HPDE6-E6E7 (cell line): ENCODE measurements at regions not wholly inside any gene's neighbourhood (a gene's known extent, or its start where the extent isn't known, plus 50 kb on each side); places are given as distances from the start of the nearest gene placed in this dataset.
"Not testable (repeated sequence)": the region's sequence is repeated elsewhere in the genome, so short reads cannot be mapped to it uniquely, and the experiment has no call there.

ENCODE experiments used
- DNase-seq: peaks from one replicate; pipeline ENCODE4 v3.0.0; 2011; ENCODE audit warnings: missing footprints; ENCODE audit errors: extremely low spot score

GRCh38 chr2:234695981-234696380 is 199.1 kb upstream of the ARL4C start:
- no peak for DNase-seq

DNA sequence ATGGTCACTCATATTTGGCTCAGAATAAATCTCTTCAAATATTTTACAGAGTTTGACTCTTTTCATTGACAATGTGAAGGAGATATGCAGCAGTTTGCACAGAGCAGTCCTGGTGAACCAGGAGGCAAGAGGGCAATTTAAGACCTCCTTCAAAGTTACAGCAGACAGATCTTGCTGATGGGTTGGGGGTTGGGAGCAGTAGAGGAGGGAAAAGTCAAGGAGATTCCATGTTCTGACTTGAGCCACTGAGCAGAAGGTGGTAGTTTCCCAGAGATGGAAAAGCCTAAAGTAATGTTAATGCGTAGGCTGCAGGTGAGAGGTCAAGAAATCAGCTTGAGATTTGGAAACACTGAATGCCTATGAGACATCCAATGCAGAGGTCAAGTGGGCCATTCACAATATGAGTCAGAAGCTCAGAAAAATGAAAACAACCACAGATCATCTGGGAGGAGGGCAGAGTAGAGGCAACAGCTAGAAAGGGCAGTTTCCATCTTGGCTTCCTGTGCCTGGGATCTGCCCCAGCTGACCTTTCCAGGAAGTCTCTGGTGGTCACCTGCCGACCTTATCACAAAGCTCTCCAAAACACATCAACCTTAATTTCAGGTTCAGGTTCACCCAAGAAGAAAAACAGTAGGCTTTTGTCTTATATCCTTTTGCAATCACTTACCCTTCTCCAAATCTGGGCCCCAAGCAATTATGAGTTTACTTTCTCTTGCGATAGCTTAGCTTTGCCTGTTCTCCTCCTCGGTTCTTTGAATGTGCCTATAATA is 197.5 kb upstream of the ARL4C start:
- DNase-seq = peak; percentile 79

DNA sequence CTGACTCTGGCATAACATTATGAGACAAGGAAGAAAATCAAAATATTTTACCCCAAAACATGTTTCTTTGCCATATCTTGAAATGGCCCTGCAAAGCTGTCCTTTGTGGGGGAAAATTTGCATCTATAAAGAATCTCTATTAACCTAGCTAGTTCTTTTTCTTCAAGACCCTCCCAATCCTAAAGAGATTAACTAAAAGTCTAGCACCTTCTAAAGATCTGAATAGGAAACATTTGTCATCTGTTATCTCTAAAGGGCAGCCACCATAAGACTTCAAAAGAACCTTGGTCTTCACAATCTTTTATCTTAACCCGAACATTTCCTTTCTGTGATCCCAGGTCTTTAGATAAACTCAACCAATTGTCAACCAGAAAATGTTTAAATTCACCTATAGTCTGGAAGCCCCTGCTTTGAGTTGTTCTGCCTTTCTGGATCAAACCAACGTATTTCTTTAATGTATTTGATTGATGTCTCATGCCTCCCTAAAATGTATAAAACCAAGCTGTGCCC is 196.9 kb upstream of the ARL4C start:
- DNase-seq = not testable (repeated sequence)

DNA sequence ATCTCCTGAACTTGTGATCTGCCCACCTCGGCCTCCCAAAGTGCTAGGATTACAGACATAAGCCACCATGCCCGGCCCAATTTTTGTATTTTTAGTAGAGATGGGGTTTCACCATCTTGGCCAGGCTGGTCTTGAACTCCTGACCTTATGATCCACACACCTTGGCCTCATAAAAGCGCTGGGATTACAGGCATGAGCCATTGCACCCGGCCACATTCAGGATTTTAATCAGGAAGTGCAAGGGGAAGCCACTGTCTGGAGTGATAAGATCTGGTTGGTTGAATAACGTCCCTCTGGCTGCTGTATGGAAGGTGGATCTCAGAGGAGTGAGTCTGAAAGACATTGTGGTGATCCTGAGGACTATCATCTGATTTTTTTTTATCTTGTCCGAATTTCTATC is 196.3 kb upstream of the ARL4C start:
- DNase-seq = not testable (repeated sequence)

GRCh38 chr2:234691968-234692955 is 195.4 kb upstream of the ARL4C start:
- no peak for DNase-seq

DNA sequence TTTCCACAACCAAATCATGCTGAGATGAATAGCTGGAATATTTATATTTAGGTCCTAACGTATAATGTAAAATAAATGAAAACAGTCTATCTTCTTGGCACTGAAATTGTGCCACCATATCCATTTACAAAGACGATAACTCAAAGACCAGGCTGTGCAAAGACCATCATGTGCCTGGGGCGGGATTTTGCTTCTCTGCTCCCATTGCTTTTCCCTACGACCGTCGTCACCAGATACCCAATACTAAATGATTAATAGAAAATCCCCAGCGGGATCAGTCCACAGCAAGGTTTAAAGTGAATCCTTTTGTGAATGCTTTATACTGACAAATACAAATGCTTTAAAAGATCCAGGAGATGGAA is 194.3 kb upstream of the ARL4C start:
- no peak for DNase-seq

DNA sequence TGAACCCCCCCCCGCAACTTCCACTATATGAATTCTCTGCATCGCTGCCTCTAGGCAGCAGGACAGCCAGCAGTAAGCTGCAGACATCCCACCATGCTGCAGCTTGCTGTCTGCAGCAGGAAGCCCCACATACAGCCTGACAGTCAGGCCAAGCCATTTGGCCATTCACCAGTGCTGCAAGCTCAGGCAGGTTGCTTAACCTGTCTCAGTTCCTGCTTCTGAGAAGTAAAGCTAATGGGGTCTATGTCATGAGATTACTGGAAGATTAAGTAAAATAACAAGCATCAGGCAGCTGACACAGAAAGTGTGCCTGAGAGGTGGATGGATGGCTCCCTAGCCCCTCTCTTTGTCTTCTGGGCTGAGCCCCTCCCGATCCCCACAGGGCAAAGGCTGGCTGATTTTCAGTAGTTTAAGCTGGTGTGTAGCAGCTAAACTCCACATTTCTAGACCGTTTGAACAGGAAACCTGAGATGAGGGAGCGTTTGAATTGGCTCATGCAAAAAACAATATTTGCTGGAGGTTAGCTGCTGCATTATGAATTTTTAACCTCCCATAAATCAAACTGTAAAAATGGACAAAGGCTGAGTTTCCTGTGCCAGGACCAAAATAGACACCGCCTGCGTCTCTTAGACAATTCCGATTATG is 193.8 kb upstream of the ARL4C start:
- no peak for DNase-seq

- DNase-seq = no peak
Measured at GRCh38 chr2:234689911-234690379, 193.1 kb upstream of the ARL4C start.

DNA sequence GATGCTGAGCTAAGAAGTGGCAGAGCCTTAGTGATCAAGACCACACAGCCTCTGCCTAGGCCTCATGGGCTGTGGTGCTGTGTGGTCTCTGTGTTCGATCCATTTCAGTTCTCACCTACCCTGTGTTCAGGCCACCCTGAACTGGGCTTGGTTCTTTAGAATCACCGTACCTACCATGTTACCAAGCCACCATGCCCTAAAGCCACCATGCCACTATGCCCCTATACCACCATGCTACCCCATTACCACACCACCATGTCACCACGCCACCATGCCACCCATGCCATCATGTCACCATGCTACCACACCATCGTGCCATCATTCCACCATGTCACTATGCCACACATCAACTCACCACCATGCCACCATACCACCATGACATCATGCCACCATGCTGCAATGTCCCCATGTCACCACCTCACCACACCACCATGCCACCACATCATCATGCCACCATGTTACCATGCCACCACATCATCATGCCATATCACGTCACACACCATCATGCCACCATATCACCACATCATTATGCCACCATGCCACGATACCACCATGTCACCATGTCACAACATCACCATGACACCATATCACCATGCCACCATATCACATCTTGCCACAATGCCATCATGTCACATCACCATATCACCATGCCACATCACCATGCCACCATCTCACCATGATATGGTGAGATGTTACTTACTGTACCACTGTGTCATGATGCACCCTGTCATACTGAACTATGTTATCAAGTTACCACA is 191.0 kb upstream of the ARL4C start:
- no peak for DNase-seq

- DNase-seq = no peak
Measured at GRCh38 chr2:234686088-234686890, 189.4 kb upstream of the ARL4C start.

DNA sequence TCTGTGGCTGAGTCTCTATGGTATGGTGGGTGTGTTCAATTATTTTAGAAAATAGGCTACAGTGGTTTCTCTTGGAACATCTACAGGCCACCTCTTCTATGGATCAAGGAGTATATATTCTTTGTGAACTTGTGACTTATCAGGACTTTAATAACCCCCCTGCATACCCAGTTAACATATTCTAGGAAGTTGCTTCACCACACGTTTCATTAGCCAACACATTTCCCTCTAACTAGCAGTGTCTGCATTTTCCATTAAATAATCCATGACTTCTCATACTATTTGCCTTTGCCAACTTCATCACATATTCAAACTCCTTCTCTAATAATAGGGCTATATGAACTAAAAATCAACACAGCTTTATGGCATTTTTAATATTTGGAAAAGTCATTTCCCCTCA is 187.6 kb upstream of the ARL4C start:
- no peak for DNase-seq

DNA sequence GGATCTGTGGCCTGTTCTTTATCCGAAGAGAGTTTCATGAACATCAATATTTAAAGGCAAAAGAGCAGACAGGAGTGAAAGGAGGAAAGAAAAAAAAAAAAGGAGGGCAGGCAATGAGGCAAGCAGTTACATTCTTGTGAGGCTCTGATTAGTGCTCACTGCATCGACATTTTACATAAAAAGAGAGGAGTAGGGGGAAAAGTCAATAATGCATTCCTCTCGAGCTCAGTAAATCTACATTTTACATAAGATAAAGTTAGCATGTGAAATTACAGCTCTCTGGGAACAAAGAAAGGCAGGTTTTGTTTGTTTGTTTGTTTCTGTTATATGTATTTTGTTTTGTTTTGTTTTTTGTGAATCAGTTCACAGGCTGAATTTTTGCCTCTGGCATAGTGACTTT is 187.1 kb upstream of the ARL4C start:
- DNase-seq = no peak

DNA sequence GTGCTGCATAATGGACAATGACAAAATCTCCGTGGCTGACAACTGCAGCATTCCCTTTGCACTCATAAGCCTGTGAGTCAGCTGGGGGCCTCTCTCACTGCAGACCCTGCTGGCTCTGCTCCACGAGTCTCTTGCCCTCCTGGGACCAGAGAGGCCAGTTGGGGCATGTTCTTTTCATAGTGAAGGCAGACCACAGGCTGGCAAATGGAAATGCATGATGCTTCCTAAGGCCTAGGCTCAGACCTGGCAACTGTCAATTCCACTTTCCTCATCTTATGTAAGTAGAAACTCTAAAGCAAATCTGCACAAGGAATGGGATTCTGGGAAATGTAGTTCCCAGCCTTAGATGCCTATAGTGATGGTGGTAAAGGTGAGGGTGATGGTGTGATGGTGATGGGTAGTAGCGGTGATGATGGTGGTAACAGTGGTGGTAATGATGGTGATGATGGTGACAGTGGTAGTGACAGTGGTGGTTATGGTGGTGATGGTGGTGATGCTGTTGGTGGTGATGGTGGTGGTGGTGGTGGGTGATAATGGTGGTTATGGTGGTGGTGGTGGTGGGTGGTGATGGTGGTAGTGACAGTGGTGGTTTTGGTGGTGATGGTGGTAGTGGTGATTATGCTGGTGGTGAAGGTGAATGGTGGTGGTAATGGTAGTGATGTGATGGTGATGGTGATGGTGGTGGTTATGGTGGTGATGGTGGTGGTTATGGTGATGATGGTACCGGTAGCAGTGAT is 185.8 kb upstream of the ARL4C start:
- peak; percentile 49 for DNase-seq

DNA sequence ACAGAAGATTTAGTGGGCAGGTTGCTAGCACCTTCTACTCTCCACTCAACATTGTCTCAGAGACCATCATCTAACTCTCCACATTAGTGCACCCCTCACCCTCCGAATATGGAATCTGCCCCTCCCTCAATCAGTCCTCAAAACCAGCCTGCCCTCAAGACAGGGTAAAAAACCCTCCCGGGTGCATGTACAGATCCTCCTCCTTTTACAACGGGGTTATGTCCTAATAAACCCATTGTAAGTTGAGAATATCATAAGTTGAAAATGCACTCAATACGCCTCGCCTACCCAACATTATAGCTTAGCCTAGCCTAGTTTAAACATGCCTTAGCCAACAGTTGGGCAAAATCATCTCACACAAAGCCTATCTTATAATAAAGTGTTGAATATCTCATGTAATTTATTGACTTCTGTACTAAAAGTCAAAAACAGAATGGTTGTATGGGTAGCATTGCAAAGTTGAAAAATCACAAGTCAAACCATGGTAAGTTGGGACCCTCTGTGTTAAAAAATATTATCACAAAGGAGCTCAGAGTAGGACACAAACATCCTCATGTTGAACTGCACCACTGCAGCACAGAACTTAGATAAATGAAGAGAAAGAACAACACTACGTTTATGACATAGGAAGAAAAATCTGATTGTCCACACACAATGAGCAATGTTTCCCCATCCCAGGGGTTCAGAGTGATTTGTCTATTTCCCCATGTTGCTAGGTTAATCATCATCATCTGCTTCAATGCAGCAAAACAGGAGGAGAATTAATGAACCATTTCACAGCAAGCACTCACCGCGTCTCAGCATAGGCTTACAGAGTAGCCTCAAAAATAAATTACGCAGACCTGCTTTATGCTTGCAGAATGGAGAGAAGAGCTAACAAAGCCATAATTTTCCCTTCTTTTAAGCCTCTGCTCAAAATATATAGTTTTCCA is 184.1 kb upstream of the ARL4C start:
- DNase-seq = no peak

GRCh38 chr2:234679741-234680687 is 183.1 kb upstream of the ARL4C start:
- no peak for DNase-seq

DNA sequence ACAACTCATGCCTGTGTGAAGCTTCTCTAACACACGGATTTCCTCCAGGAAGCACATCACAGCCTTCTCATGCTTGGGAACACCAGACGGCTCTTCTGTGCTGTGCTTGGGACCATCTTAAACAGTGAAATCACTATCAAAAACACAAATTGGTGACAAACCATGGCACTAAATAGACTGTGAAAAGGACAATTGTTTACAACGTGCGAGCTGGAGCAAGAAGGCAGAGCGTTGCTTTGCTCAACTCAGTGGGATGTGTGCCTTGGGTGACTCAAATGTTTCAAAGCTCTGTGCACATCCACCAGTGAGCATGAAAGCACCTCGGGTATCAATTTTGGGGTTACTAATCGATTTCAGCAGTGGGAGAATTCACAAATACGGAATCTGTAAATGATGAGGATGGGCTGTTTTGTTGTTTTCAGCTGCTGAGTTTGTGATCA is 182.4 kb upstream of the ARL4C start:
- DNase-seq = no peak

DNA sequence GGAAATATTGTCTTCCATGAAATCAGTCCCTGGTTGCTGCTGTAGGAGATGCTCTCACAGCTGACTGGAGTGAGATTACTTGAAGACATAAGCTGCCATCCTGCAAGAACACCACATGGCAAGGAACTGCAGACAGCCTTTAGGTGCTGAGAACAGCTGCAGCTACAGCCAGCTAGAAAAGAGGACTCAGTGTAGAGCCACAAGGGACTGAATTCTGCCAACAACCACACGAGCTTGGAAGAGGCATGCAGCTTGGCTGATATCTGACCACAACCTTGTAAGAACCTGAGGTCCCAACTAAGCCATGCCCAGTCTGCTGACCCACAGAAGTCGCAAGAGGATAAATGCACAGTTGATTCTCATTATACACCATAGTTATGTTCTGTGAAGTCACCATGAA is 181.8 kb upstream of the ARL4C start:
- no peak for DNase-seq
